B cell (primary cell): ENCODE measurements at regions not wholly inside any gene's neighbourhood (a gene's known extent, or its start where the extent isn't known, plus 50 kb on each side); places are given as distances from the start of the nearest gene placed in this dataset.

Experiments used
- CTCF ChIP-seq: fragments of 200-600 bp; IDR thresholded peaks from one replicate; pipeline ENCODE4 v1.8.0; 2022; ENCODE audit warnings: antibody characterized with exemption, mild to moderate bottlenecking
- EZH2 ChIP-seq: IDR thresholded peaks from 2 replicates; pipeline ENCODE4 v1.6.1; 2012; ENCODE audit warnings: borderline replicate concordance, low read depth, mild to moderate bottlenecking, moderate library complexity, low read length; ENCODE audit not compliant: insufficient read depth, poor library complexity, severe bottlenecking

GRCh38 chr20:61066526-61066925 is 185.5 kb upstream of the CDH4 start:
- no peak for TF ChIP-seq EZH2
- no peak for TF ChIP-seq CTCF
